ENCODE measurements at regions not wholly inside any gene's neighbourhood (a gene's known extent, or its start where the extent isn't known, plus 50 kb on each side); places are given as distances from the start of the nearest gene placed in this dataset.

GRCh38 chr2:134129900-134130537 is 123.9 kb upstream of the MGAT5 start:
- TF ChIP-seq CHD1 (IDR thresholded peaks at IDR 0.05; ENCODE audit: low read depth, low read length) (no peak), CTCF (conservative IDR thresholded peaks at IDR 0.05; ENCODE audit: low read depth, low read length) (no peak), RAD21 (IDR thresholded peaks at IDR 0.05; ENCODE audit: low read length) (no peak), RCOR1 (IDR thresholded peaks at IDR 0.05; ENCODE audit: insufficient replicate concordance, low read length) (no peak), SMC3 (IDR thresholded peaks at IDR 0.05; ENCODE audit: low read depth, low read length) (no peak), POLR2A (IDR thresholded peaks at IDR 0.05; ENCODE audit: low read depth, low read length) (no peak), NFE2L2 (IDR thresholded peaks at IDR 0.05; ENCODE audit: low read depth, low read length) (no peak), RFX5 (IDR thresholded peaks at IDR 0.05; ENCODE audit: low read depth, low read length) (no peak)
